CD4-positive, CD25-positive, alpha-beta regulatory T cell (primary cell): ENCODE measurements at regions not wholly inside any gene's neighbourhood (a gene's known extent, or its start where the extent isn't known, plus 50 kb on each side); places are given as distances from the start of the nearest gene placed in this dataset.

ENCODE experiments used
- ATAC-seq, 2 donors: fragments of 150-1000 bp; cut with Tn5 transposase; one replicate each; pipeline ENCODE4 v1.10.0; 2021; ENCODE audit warnings: low read depth in 2 of 2, moderate number of reproducible peaks in 2 of 2, moderate library complexity in 1 of 2
- DNase-seq, 3 donors: peaks; one replicate each; pipeline versions ENCODE4 v3.0.0 to v3.0.0-alpha.2; 2012 to 2022; ENCODE audit warnings: mixed read lengths in 1 of 3
- H3K27ac ChIP-seq: one replicate; pipeline ENCODE4 v1.7.0; 2013; ENCODE audit warnings: mild to moderate bottlenecking, low read length; ENCODE audit not compliant: insufficient read depth, poor library complexity, severe bottlenecking
- H3K27me3 ChIP-seq: one replicate; pipeline ENCODE4 v1.7.0; 2013; ENCODE audit warnings: low read length; ENCODE audit not compliant: control insufficient read depth, insufficient read depth
- H3K36me3 ChIP-seq: one replicate; pipeline ENCODE4 v1.7.0; 2013; ENCODE audit warnings: mild to moderate bottlenecking, low read length, moderate library complexity; ENCODE audit not compliant: control insufficient read depth, insufficient read depth
- H3K4me1 ChIP-seq: 2 replicates; pipeline ENCODE4 v1.7.0; 2013; ENCODE audit warnings: mild to moderate bottlenecking, low read length; ENCODE audit not compliant: insufficient read depth, control insufficient read depth, poor library complexity, severe bottlenecking
- H3K4me3 ChIP-seq: one replicate; pipeline ENCODE4 v1.7.0; 2013; ENCODE audit warnings: low read depth, mild to moderate bottlenecking, low read length, moderate library complexity
- H3K9me3 ChIP-seq, 2 experiments: 1 replicate in 1 of 2; 2 replicates in 1 of 2; pipeline ENCODE4 v1.7.0; 2013; ENCODE audit warnings: low read length in 2 of 2, mild to moderate bottlenecking in 1 of 2, moderate library complexity in 1 of 2; ENCODE audit not compliant: control insufficient read depth in 2 of 2
- H3K27ac Mint-ChIP-seq, 3 donors: one replicate each; pipeline ENCODE4 v1.8.0; 2020 to 2022; ENCODE audit warnings: mild to moderate bottlenecking in 3 of 3, mixed read lengths in 3 of 3, moderate library complexity in 2 of 3
- H3K27me3 Mint-ChIP-seq: one replicate; pipeline ENCODE4 v1.8.0; 2022; ENCODE audit warnings: mild to moderate bottlenecking, mixed read lengths
- H3K36me3 Mint-ChIP-seq: one replicate; pipeline ENCODE4 v1.8.0; 2020; ENCODE audit warnings: mixed read lengths
- H3K4me1 Mint-ChIP-seq, 4 donors: one replicate each; pipeline ENCODE4 v1.8.0; 2020 to 2022; ENCODE audit warnings: mixed read lengths in 4 of 4, mild to moderate bottlenecking in 1 of 4
- H3K4me3 Mint-ChIP-seq, 4 donors: one replicate each; pipeline ENCODE4 v1.8.0; 2020 to 2022; ENCODE audit warnings: mild to moderate bottlenecking in 4 of 4, mixed read lengths in 4 of 4, moderate library complexity in 3 of 4
- H3K9me3 Mint-ChIP-seq, 7 donors: one replicate each; pipeline ENCODE4 v1.8.0; 2020 to 2022; ENCODE audit warnings: mixed read lengths in 7 of 7, mild to moderate bottlenecking in 3 of 7, moderate library complexity in 2 of 7

GRCh38 chr7:93739424-93739823 lies 151.1 kb downstream of the TFPI2 start:
- Histone ChIP-seq H3K27me3 (no peaks in the 10 kb centered on the region), H3K9me3 (no peaks in the 10 kb centered on the region), H3K4me3 (no peak overlapping the region), H3K36me3 (no peaks in the 10 kb centered on the region), H3K4me1 (no peaks in the 10 kb centered on the region), H3K27ac (no peak overlapping the region)
- H3K4me1 Mint-ChIP-seq: no peaks in the 10 kb centered on the region
- H3K27ac Mint-ChIP-seq: no peak overlapping the region
- no peak overlapping the region for H3K4me3 Mint-ChIP-seq
- DNase-seq (no peak), ATAC-seq (no peak)
- H3K9me3 Mint-ChIP-seq: peaks cover 0 to 2% (median 0%) of the 10 kb centered on the region in 7 donors
- no peaks in the 10 kb centered on the region for H3K27me3 Mint-ChIP-seq
- H3K36me3 Mint-ChIP-seq: no peaks in the 10 kb centered on the region

GRCh38 chr7:93737953-93738352 lies 152.6 kb downstream of the TFPI2 start:
- H3K4me1 ChIP-seq: no peaks in the 10 kb centered on the region
- H3K9me3 ChIP-seq: no peaks in the 10 kb centered on the region
- no peak overlapping the region for H3K4me3 ChIP-seq
- Mint-ChIP-seq H3K9me3 (peaks cover 0 to 1% (median 0%) of the 10 kb centered on the region in 7 donors), H3K36me3 (no peaks in the 10 kb centered on the region), H3K27me3 (no peaks in the 10 kb centered on the region), H3K27ac (no peak overlapping the region), H3K4me1 (no peaks in the 10 kb centered on the region), H3K4me3 (no peak overlapping the region)
- ATAC-seq: no peak
- no peak for DNase-seq
- H3K27me3 ChIP-seq: no peaks in the 10 kb centered on the region
- no peak overlapping the region for H3K27ac ChIP-seq
- no peaks in the 10 kb centered on the region for H3K36me3 ChIP-seq

- ATAC-seq: no peak
- Histone ChIP-seq H3K4me1 (no peaks in the 10 kb centered on the region), H3K4me3 (no peak overlapping the region), H3K36me3 (no peaks in the 10 kb centered on the region), H3K27me3 (no peaks in the 10 kb centered on the region), H3K9me3 (no peaks in the 10 kb centered on the region), H3K27ac (no peak overlapping the region)
- DNase-seq: no peak
- Mint-ChIP-seq H3K27ac (peak overlapping the region in 1 of 3 donors; percentile 11), H3K27me3 (no peaks in the 10 kb centered on the region), H3K36me3 (no peaks in the 10 kb centered on the region), H3K9me3 (no peaks in the 10 kb centered on the region), H3K4me3 (no peak overlapping the region), H3K4me1 (no peaks in the 10 kb centered on the region)
Observed at GRCh38 chr7:93736668-93737369, 153.7 kb downstream of the TFPI2 start.

- ATAC-seq: no peak
- no peaks in the 10 kb centered on the region for H3K9me3 Mint-ChIP-seq
- Histone ChIP-seq H3K9me3 (no peaks in the 10 kb centered on the region), H3K27ac (no peak overlapping the region), H3K27me3 (no peaks in the 10 kb centered on the region), H3K4me3 (no peak overlapping the region), H3K36me3 (no peaks in the 10 kb centered on the region), H3K4me1 (no peaks in the 10 kb centered on the region)
- no peak overlapping the region for H3K4me3 Mint-ChIP-seq
- H3K36me3 Mint-ChIP-seq: no peaks in the 10 kb centered on the region
- no peak overlapping the region for H3K27ac Mint-ChIP-seq
- DNase-seq: no peak
- H3K4me1 Mint-ChIP-seq: no peaks in the 10 kb centered on the region
- no peaks in the 10 kb centered on the region for H3K27me3 Mint-ChIP-seq
Observed at GRCh38 chr7:93728292-93728691, 153.8 kb upstream of the CALCR start.

- H3K27ac Mint-ChIP-seq: no peak overlapping the region
- no peaks in the 10 kb centered on the region for H3K4me1 Mint-ChIP-seq
- no peak for ATAC-seq
- Histone ChIP-seq H3K27me3 (no peaks in the 10 kb centered on the region), H3K4me3 (no peak overlapping the region), H3K9me3 (no peaks in the 10 kb centered on the region), H3K4me1 (no peaks in the 10 kb centered on the region), H3K27ac (no peak overlapping the region), H3K36me3 (no peaks in the 10 kb centered on the region)
- no peak overlapping the region for H3K4me3 Mint-ChIP-seq
- H3K36me3 Mint-ChIP-seq: no peaks in the 10 kb centered on the region
- H3K9me3 Mint-ChIP-seq: peaks cover 0 to 2% (median 0%) of the 10 kb centered on the region in 7 donors
- no peaks in the 10 kb centered on the region for H3K27me3 Mint-ChIP-seq
- DNase-seq: no peak
Observed at GRCh38 chr7:93725954-93726353, 151.4 kb upstream of the CALCR start.

- no peak for ATAC-seq
- no peaks in the 10 kb centered on the region for H3K27me3 Mint-ChIP-seq
- DNase-seq: no peak
- no peak overlapping the region for H3K27ac ChIP-seq
- no peaks in the 10 kb centered on the region for H3K27me3 ChIP-seq
- no peaks in the 10 kb centered on the region for H3K36me3 Mint-ChIP-seq
- no peak overlapping the region for H3K4me3 Mint-ChIP-seq
- no peaks in the 10 kb centered on the region for H3K9me3 ChIP-seq
- no peak overlapping the region for H3K27ac Mint-ChIP-seq
- H3K4me3 ChIP-seq: no peak overlapping the region
- no peaks in the 10 kb centered on the region for H3K4me1 ChIP-seq
- H3K4me1 Mint-ChIP-seq: no peaks in the 10 kb centered on the region
- H3K9me3 Mint-ChIP-seq: peaks cover 0 to 2% (median 0%) of the 10 kb centered on the region in 7 donors
- H3K36me3 ChIP-seq: no peaks in the 10 kb centered on the region
Observed at GRCh38 chr7:93723424-93724124, 149.1 kb upstream of the CALCR start.

GRCh38 chr7:93720106-93720505 lies 145.6 kb upstream of the CALCR start:
- Mint-ChIP-seq H3K36me3 (no peaks in the 10 kb centered on the region), H3K4me1 (no peaks in the 10 kb centered on the region), H3K4me3 (no peak overlapping the region), H3K27ac (no peak overlapping the region), H3K27me3 (no peaks in the 10 kb centered on the region), H3K9me3 (peaks cover 0 to 2% (median 0%) of the 10 kb centered on the region in 7 donors)
- ATAC-seq: no peak
- no peak overlapping the region for H3K27ac ChIP-seq
- no peak for DNase-seq
- no peaks in the 10 kb centered on the region for H3K4me1 ChIP-seq
- H3K36me3 ChIP-seq: no peaks in the 10 kb centered on the region
- no peaks in the 10 kb centered on the region for H3K9me3 ChIP-seq
- no peaks in the 10 kb centered on the region for H3K27me3 ChIP-seq
- H3K4me3 ChIP-seq: no peak overlapping the region

- no peak overlapping the region for H3K27ac ChIP-seq
- no peaks in the 10 kb centered on the region for H3K36me3 ChIP-seq
- Mint-ChIP-seq H3K4me3 (no peak overlapping the region), H3K27me3 (no peaks in the 10 kb centered on the region), H3K4me1 (no peaks in the 10 kb centered on the region), H3K27ac (peak overlapping the region in 1 of 3 donors; percentile 16), H3K36me3 (no peaks in the 10 kb centered on the region), H3K9me3 (peaks cover 0 to 2% (median 0%) of the 10 kb centered on the region in 7 donors)
- H3K4me1 ChIP-seq: no peaks in the 10 kb centered on the region
- DNase-seq (no peak), ATAC-seq (no peak)
- no peak overlapping the region for H3K4me3 ChIP-seq
- no peaks in the 10 kb centered on the region for H3K9me3 ChIP-seq
- no peaks in the 10 kb centered on the region for H3K27me3 ChIP-seq
Observed at GRCh38 chr7:93719546-93719945, 145.0 kb upstream of the CALCR start.
